ENCODE measurements at regions not wholly inside any gene's neighbourhood (a gene's known extent, or its start where the extent isn't known, plus 50 kb on each side); places are given as distances from the start of the nearest gene placed in this dataset.

GRCh38 chr2:191530618-191531017 is 147.3 kb upstream of the NABP1 start:
- TF ChIP-seq CTCF (IDR thresholded peaks at IDR 0.05) (no peak), POLR2A (IDR thresholded peaks at IDR 0.05) (no peak)

Measured in lower leg skin (tissue), 3 donors.